K562 (cell line): ENCODE measurements at regions not wholly inside any gene's neighbourhood (a gene's known extent, or its start where the extent isn't known, plus 50 kb on each side); places are given as distances from the start of the nearest gene placed in this dataset.

Experiments
- EZH2 ChIP-seq: IDR thresholded peaks from 2 replicates; pipeline ENCODE4 v1.6.1; 2012; ENCODE audit warnings: low read depth, mild to moderate bottlenecking, inconsistent platforms, low read length, borderline replicate concordance
- SMAD3 ChIP-seq: fragments of 450-650 bp; formaldehyde crosslinking; conservative IDR thresholded peaks from 2 replicates; pipeline ENCODE4 v1.4.0; 2020; ENCODE audit warnings: mild to moderate bottlenecking
- U2AF2 ChIP-seq: fragments of 200-400 bp; formaldehyde crosslinking; optimal IDR thresholded peaks from 2 replicates; pipeline ENCODE3; 2017; ENCODE audit warnings: low read depth, mild to moderate bottlenecking, low read length

DNA sequence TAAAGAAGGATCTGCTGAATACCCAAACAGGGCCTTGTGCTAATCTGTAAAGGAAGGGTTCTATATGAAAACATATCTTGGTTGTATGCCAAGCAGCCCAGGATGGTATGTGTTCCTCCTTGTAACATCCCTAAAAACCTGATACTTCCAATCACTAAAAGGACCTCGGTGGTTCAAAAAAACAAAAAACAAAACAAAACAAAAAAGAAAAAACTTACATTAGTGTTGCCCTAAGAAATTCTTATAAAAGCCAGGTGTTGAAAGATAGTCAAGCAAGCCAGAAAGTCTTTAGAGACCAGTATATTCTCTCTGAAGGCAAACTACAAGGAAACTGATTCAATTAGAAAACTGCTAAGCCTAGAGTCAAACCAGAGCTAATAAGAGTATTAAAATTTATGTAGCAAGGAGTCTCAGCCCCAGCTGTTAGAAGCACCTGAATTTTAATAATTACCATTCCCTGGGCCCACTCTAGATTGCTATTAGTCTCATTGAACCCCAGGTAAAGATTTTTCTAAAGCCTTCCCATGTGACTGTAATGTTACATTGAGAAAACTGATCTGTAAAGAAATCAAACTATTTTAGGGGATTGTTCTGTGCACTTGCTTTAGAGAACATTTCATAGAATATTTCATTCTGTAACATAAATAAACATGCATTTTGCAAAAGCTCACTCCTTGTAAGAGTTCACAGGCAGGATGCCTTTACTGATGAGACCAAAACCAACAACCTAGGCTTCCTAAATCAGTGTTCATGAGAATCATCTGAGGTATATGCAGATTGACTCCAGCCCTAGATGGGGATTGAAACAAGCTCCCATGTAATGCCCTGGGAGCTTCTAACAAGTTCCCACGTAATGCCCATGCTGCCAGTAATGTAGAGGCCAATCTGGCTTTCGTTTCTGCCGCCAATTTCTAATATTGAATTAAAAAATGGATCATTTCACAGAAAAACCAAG is 95.2 kb upstream of the BTN3A2 start:
- TF ChIP-seq SMAD3 (CRISPR knock-in tag) = no peak
- no peak for TF ChIP-seq U2AF2
- TF ChIP-seq EZH2 = no peak
